GM12878 (cell line): ENCODE measurements at regions not wholly inside any gene's neighbourhood (a gene's known extent, or its start where the extent isn't known, plus 50 kb on each side); places are given as distances from the start of the nearest gene placed in this dataset.

ENCODE experiments used
- ATAC-seq: fragments of 200-7000 bp; cut with Tn5 transposase; 3 replicates; pipeline ENCODE4 v1.9.1; 2020; ENCODE audit warnings: mild to moderate bottlenecking, moderate library complexity
- BruUV-seq: library from RNA; stranded (reverse); fragments of 400-500 nt; replicated peaks from 2 replicates; lab custom pipeline; 2021; lab: Mats Ljungman, UMichigan
- CTCF ChIA-PET: fragments of 300-600 bp; sonication (Branson Sonifier 250); formaldehyde crosslinking; extraction: SDS; loops from one replicate; lab custom pipeline; 2021; ENCODE audit warnings: inconsistent platforms; lab: Yijun Ruan, JAX
- POLR2A ChIA-PET: fragments of 350-600 bp; formaldehyde crosslinking; extraction: SDS; loops from one replicate; lab custom pipeline; 2021; ENCODE audit warnings: inconsistent platforms; lab: Charles Lee
- RAD21 ChIA-PET: fragments of 300-600 bp; sonication (Branson Sonifier 250); formaldehyde crosslinking; loops from one replicate; lab custom pipeline; 2023; ENCODE audit warnings: antibody characterized with exemption; ENCODE audit not compliant: unreplicated experiment; lab: Charles Lee
- SMC1A ChIA-PET: fragments of 300-600 bp; sonication (Branson Sonifier 250); formaldehyde crosslinking; loops from one replicate; lab custom pipeline; 2023; ENCODE audit not compliant: unreplicated experiment, uncharacterized antibody; lab: Charles Lee
- DNase-seq: peaks from one replicate; pipeline ENCODE4 v3.0.0-alpha.2; 2011; ENCODE audit warnings: low read depth, low spot score
- FAIRE-seq: peaks from 3 replicates; lab custom pipeline; 2011; peaks lifted over from hg19 to GRCh38; lab: Jason Lieb, UNC
- H2AFZ ChIP-seq: 2 replicates; pipeline ENCODE4 v1.6.0; 2011; ENCODE audit warnings: low read depth, low read length, control low read depth; ENCODE audit not compliant: control insufficient read depth
- H3K27ac ChIP-seq: 2 replicates; pipeline ENCODE4 v1.5.1; 2011; ENCODE audit warnings: control low read depth; ENCODE audit not compliant: control insufficient read depth, insufficient read depth
- H3K27me3 ChIP-seq, 2 experiments: replicated peaks in 1 of 2; 2 replicates each; pipeline versions ENCODE4 v1.6.0 to v1.6.1; 2011; ENCODE audit warnings: low read length in 1 of 2; ENCODE audit not compliant: control insufficient read depth in 2 of 2, insufficient read depth in 2 of 2
- H3K36me3 ChIP-seq, 2 experiments: 2 replicates each; pipeline ENCODE4 v1.5.1; 2011; ENCODE audit warnings: low read length in 1 of 2; ENCODE audit not compliant: control insufficient read depth in 2 of 2, insufficient read depth in 2 of 2
- H3K4me1 ChIP-seq: 2 replicates; pipeline ENCODE4 v1.6.1; 2011; ENCODE audit warnings: mild to moderate bottlenecking, low read length, moderate library complexity, mixed read lengths; ENCODE audit not compliant: control insufficient read depth, insufficient read depth
- H3K4me2 ChIP-seq: 2 replicates; pipeline ENCODE4 v1.6.0; 2011; ENCODE audit warnings: control low read depth; ENCODE audit not compliant: control insufficient read depth, insufficient read depth
- H3K4me3 ChIP-seq: fragments of 200-600 bp; sonication (generic); 2 replicates; pipeline ENCODE4 v1.5.1; 2016
- H3K79me2 ChIP-seq: 2 replicates; pipeline ENCODE4 v1.6.0; 2011; ENCODE audit warnings: low read length; ENCODE audit not compliant: control insufficient read depth, insufficient read depth
- H3K9ac ChIP-seq: 2 replicates; pipeline ENCODE4 v1.8.0; 2011; ENCODE audit warnings: low read length, control low read depth, mixed read lengths; ENCODE audit not compliant: control insufficient read depth, insufficient read depth
- H3K9me3 ChIP-seq: replicated peaks from 3 replicates; pipeline ENCODE4 v1.5.1; 2011; ENCODE audit warnings: mild to moderate bottlenecking, low read length; ENCODE audit not compliant: control insufficient read depth, insufficient read depth
- H4K20me1 ChIP-seq: 2 replicates; pipeline ENCODE4 v1.6.0; 2011; ENCODE audit not compliant: control insufficient read depth, insufficient read depth
- E4F1 ChIP-seq: fragments of 450-650 bp; IDR thresholded peaks from 2 replicates; pipeline ENCODE4 v1.6.1; 2018; ENCODE audit warnings: borderline replicate concordance, mild to moderate bottlenecking; ENCODE audit not compliant: partially characterized antibody
- WGBS: methylation state at CpG from one replicate; pipeline ENCODE4 v1.1.6; 2016; ENCODE audit warnings: low lambda C conversion rate; ENCODE audit not compliant: insufficient replicate concordance, insufficient coverage; ENCODE audit errors: missing lambda C conversion rate; 5-methylcytosine and 5-hydroxymethylcytosine counted together
- in situ Hi-C: fragments of 300-500 bp; cut with MboI; formaldehyde crosslinking; loops from 9 replicates; pipeline ENCODE4 v1.14.3; 2018; ENCODE audit warnings: mixed read lengths
- intact Hi-C: fragments of 100-400 bp; cut with micrococcal nuclease; formaldehyde crosslinking; loops from one replicate; pipeline ENCODE4 v1.14.2; 2022; ENCODE audit not compliant: unreplicated experiment
- TF ChIP-seq, protein P1 (sequence below): fragments of 450-650 bp; conservative IDR thresholded peaks from 2 replicates; pipeline ENCODE4 v1.6.1; 2017; ENCODE audit warnings: mild to moderate bottlenecking, moderate library complexity

DNA sequence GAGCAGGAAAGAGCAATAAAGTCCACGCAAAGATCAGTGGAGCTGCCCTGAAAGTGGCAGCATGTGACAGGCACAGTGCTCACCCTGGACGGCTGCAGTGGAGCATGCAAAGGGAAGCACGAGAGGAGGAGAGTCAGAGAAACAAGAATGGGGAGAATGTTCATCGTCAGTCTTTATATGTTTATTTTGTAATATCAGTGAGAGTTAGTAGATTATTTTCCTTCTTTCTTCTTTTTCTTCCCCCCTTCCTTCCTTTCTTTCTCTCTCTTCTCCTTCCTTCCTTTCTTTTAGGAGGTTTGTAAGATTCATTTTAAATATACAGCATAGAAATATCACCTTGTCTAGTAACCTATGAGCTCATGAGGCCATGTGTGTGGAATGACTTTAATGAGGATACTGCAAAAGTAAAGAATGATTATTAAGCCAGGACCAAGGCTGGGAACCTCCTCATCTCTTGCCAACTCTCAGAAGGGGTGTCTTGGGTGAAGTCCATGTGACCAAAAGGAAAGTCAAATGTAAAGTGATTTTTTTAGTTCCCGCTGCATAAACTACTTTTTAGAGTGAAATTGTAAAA lies 321.1 kb downstream of the AASDHPPT start:
- no peak for TF ChIP-seq E4F1
- TF ChIP-seq, protein P1, sequence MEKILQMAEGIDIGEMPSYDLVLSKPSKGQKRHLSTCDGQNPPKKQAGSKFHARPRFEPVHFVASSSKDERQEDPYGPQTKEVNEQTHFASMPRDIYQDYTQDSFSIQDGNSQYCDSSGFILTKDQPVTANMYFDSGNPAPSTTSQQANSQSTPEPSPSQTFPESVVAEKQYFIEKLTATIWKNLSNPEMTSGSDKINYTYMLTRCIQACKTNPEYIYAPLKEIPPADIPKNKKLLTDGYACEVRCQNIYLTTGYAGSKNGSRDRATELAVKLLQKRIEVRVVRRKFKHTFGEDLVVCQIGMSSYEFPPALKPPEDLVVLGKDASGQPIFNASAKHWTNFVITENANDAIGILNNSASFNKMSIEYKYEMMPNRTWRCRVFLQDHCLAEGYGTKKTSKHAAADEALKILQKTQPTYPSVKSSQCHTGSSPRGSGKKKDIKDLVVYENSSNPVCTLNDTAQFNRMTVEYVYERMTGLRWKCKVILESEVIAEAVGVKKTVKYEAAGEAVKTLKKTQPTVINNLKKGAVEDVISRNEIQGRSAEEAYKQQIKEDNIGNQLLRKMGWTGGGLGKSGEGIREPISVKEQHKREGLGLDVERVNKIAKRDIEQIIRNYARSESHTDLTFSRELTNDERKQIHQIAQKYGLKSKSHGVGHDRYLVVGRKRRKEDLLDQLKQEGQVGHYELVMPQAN: no peak
- TF ChIP-seq, all 136 proteins: peak for 0
- Histone ChIP-seq H3K36me3 (no peaks in the 10 kb centered on the region), H3K4me1 (no peaks in the 10 kb centered on the region), H3K9me3 (no peaks in the 10 kb centered on the region), H3K79me2 (no peaks in the 10 kb centered on the region), H3K27me3 (no peaks in the 10 kb centered on the region), H3K27ac (no peak overlapping the region), H4K20me1 (no peaks in the 10 kb centered on the region), H3K9ac (no peak overlapping the region), H3K4me3 (no peak overlapping the region), H2AFZ (no peak overlapping the region), H3K4me2 (no peak overlapping the region)
- no peak for FAIRE-seq
- BruUV-seq: no TSS peak
- 32% methylated on average over 5 of the region's 5 CpGs for WGBS
- ChIA-PET RAD21 (no interaction called here), CTCF (no interaction called here), POLR2A (no interaction called here), SMC1A (interaction anchor here (0.6 kb wide), 1 partner anchor 250 kb away, joined by 3 read pairs; no protein-coding TSS in a partner anchor)
- no peak for DNase-seq
- in situ Hi-C loops: no loop called here
- intact Hi-C loops: no loop called here
- no peak for ATAC-seq
